ENCODE measurements at regions not wholly inside any gene's neighbourhood (a gene's known extent, or its start where the extent isn't known, plus 50 kb on each side); places are given as distances from the start of the nearest gene placed in this dataset.

DNA sequence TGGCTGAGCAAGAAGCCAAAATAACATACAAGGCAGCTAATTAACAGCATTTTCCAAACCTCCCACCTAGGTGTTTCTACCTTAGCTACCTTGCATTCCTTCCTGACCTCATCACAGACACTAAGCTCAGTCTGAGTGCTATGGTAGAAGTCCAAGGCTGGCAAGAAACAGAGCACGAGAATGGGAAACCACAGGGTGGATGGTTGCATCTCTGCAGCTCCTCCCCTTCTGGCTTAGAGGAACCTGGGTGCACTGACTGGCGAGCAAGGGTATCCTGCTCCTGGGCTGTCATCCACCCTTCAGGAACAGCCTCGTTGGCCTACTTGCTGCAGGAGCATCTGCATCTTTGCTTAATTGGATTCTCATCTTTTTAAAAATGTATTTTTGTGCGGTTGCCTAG lies 73.1 kb upstream of the KIRREL3 start:
- TF ChIP-seq POLR2A (IDR thresholded peaks at IDR 0.05): no peak
- TF ChIP-seq, protein P1, sequence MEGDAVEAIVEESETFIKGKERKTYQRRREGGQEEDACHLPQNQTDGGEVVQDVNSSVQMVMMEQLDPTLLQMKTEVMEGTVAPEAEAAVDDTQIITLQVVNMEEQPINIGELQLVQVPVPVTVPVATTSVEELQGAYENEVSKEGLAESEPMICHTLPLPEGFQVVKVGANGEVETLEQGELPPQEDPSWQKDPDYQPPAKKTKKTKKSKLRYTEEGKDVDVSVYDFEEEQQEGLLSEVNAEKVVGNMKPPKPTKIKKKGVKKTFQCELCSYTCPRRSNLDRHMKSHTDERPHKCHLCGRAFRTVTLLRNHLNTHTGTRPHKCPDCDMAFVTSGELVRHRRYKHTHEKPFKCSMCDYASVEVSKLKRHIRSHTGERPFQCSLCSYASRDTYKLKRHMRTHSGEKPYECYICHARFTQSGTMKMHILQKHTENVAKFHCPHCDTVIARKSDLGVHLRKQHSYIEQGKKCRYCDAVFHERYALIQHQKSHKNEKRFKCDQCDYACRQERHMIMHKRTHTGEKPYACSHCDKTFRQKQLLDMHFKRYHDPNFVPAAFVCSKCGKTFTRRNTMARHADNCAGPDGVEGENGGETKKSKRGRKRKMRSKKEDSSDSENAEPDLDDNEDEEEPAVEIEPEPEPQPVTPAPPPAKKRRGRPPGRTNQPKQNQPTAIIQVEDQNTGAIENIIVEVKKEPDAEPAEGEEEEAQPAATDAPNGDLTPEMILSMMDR (IDR thresholded peaks at IDR 0.05): no peak
- TF ChIP-seq POLR2AphosphoS5 (IDR thresholded peaks at IDR 0.05): no peak

All from prostate gland (tissue), 2 donors.